ENCODE measurements at regions not wholly inside any gene's neighbourhood (a gene's known extent, or its start where the extent isn't known, plus 50 kb on each side); places are given as distances from the start of the nearest gene placed in this dataset.

- DNase-seq (ENCODE audit: low read depth) = no peak
- TF ChIP-seq CTCF (IDR thresholded peaks at IDR 0.05; ENCODE audit: insufficient read depth, low read depth, low read length, missing control alignments) = no peak
- no peak overlapping the region for H3K4me3 ChIP-seq (ENCODE audit: low read length)
These were observed 498.4 kb upstream of the ALCAM start for GRCh38 chr3:104868291-104868690.

DNA sequence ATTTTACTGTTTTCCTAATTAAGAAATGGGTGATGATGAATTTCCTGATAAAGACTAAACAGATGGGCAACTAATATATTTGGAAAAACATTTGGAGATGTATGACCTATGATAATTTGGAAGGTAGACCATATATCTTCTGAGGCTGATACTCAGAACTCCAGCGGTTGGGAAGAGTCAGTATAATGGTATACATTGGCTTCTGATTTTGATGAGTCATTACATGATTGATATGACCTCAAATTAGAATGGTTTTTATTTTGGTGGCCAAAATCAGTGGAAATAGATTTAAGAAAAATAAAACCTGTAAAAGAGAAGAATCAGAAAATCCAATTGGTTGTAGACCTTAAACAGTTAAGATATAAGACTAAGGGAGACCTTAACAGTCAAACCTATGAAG lies 496.4 kb upstream of the ALCAM start:
- DNase-seq (ENCODE audit: low read depth) = no peak
- no peak for TF ChIP-seq CTCF (IDR thresholded peaks at IDR 0.05; ENCODE audit: insufficient read depth, low read depth, low read length, missing control alignments)
- H3K4me3 ChIP-seq (ENCODE audit: low read length) = no peak overlapping the region

GRCh38 chr3:104873331-104873730 lies 493.4 kb upstream of the ALCAM start:
- no peak for TF ChIP-seq CTCF (IDR thresholded peaks at IDR 0.05; ENCODE audit: insufficient read depth, low read depth, low read length, missing control alignments)
- DNase-seq (ENCODE audit: low read depth) = no peak
- no peak overlapping the region for H3K4me3 ChIP-seq (ENCODE audit: low read length)

- no peak overlapping the region for H3K4me3 ChIP-seq (ENCODE audit: low read length)
- no peak for TF ChIP-seq CTCF (IDR thresholded peaks at IDR 0.05; ENCODE audit: insufficient read depth, low read depth, low read length, missing control alignments)
- peak; percentile 20 for DNase-seq (ENCODE audit: low read depth)
These were observed 488.3 kb upstream of the ALCAM start for GRCh38 chr3:104878395-104878794.

DNA sequence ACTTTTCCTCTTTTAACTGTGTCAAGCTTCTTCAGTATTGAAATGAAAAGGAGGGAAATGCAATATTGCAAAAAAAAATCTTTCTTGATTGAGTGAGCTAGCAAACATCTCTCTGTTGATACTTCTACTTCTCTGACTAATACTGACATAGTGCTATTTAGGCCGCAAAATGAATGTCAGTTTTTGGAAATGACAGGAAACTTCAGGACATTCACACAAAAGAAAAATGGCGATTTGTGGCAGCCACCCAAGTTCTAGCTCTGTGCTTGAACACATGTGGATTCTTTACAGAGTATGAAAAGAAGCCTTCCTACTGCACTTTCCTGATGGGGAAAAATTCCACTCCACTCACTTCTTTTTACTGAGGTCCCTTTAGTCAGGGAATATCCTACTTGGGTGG lies 486.8 kb upstream of the ALCAM start:
- DNase-seq (ENCODE audit: low read depth) = no peak
- TF ChIP-seq CTCF (IDR thresholded peaks at IDR 0.05; ENCODE audit: insufficient read depth, low read depth, low read length, missing control alignments) = no peak
- no peak overlapping the region for H3K4me3 ChIP-seq (ENCODE audit: low read length)

DNA sequence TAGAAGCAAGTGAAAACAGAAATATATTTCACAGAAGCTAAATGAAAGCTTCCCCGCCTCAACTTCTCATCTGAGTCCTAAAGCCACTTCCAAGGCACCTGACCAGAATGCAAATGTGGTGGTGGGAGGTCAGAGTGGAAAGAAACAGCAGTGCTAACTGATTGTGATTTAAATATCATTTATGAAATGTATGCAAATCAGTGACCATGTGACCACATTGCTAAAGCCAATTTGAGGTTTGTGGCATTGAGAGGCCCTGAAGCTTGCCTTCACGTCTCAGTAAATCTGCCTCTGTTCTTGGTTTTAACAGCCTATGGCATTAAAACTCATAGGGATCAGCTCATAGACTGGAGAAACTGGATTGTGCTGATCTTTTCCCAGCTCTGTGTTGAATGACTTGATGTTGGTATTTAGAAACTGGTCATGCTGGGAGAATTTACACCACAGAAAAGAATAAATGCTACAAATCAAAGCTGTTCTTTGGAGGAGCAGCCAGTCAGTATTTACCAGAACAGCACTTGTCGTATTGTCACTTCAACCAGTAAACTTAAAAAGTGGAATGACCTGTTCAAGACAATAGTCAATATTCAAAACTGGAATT lies 481.4 kb upstream of the ALCAM start:
- no peak for TF ChIP-seq CTCF (IDR thresholded peaks at IDR 0.05; ENCODE audit: insufficient read depth, low read depth, low read length, missing control alignments)
- peak; percentile 46 for DNase-seq (ENCODE audit: low read depth)
- no peak overlapping the region for H3K4me3 ChIP-seq (ENCODE audit: low read length)
